Endothelial cell of umbilical vein (primary cell): ENCODE measurements at regions not wholly inside any gene's neighbourhood (a gene's known extent, or its start where the extent isn't known, plus 50 kb on each side); places are given as distances from the start of the nearest gene placed in this dataset.

Source experiments
- BruUV-seq: library from RNA; stranded (reverse); fragments of 400-500 nt; replicated peaks from 2 replicates; lab custom pipeline; 2021; lab: Mats Ljungman, UMichigan
- CTCF ChIA-PET: fragments of 300-600, 350-600 bp; sonication (Branson Sonifier 250); formaldehyde crosslinking; loops from one replicate; lab custom pipeline; 2021; ENCODE audit warnings: antibody characterized with exemption, inconsistent platforms; lab: Charles Lee
- POLR2A ChIA-PET: fragments of 300-600, 350-600 bp; sonication (Branson Sonifier 250); formaldehyde crosslinking; loops from one replicate; lab custom pipeline; 2021; ENCODE audit warnings: antibody characterized with exemption, inconsistent platforms; lab: Charles Lee
- DNase-seq: peaks from one replicate; pipeline ENCODE4 v3.0.0-alpha.2; 2011; ENCODE audit warnings: low read depth, low spot score
- FAIRE-seq: peaks from 2 replicates; lab custom pipeline; 2011; peaks lifted over from hg19 to GRCh38; lab: Jason Lieb, UNC
- H2AFZ ChIP-seq: 2 replicates; pipeline ENCODE4 v1.6.0; 2012; ENCODE audit warnings: low read depth, low read length, control low read depth, inconsistent platforms
- H3K27ac ChIP-seq: 2 replicates; pipeline ENCODE4 v1.5.1; 2011; ENCODE audit warnings: low read depth, mild to moderate bottlenecking, control low read depth, low read length, moderate library complexity; ENCODE audit not compliant: insufficient read depth
- H3K27me3 ChIP-seq, 2 experiments: 2 replicates each; pipeline versions ENCODE4 v1.6.0 to v1.6.1; 2011; ENCODE audit warnings: low read length in 2 of 2, mixed read lengths in 1 of 2; ENCODE audit not compliant: control insufficient read depth in 2 of 2, insufficient read depth in 2 of 2
- H3K36me3 ChIP-seq, 2 experiments: 2 replicates in 1 of 2; 3 replicates in 1 of 2; pipeline ENCODE4 v1.5.1; 2011; ENCODE audit warnings: low read length in 2 of 2, mild to moderate bottlenecking in 1 of 2, moderate library complexity in 1 of 2; ENCODE audit not compliant: control insufficient read depth in 2 of 2, insufficient read depth in 2 of 2; ENCODE audit errors: extremely low read depth in 1 of 2
- H3K4me1 ChIP-seq: 3 replicates; pipeline ENCODE4 v1.5.1; 2011; ENCODE audit warnings: mild to moderate bottlenecking, low read length; ENCODE audit not compliant: control insufficient read depth, insufficient read depth; ENCODE audit errors: extremely low read depth
- H3K4me2 ChIP-seq: 2 replicates; pipeline ENCODE4 v1.6.1; 2011; ENCODE audit warnings: low read length, control low read depth, mixed read lengths; ENCODE audit not compliant: insufficient read depth
- H3K4me3 ChIP-seq, 3 experiments: fragments of 200-600 bp in 1 of 3; sonication (generic), shearing (Covaris generic) in 1 of 3; replicated peaks in 1 of 3; 2 replicates each; pipeline ENCODE4 v1.5.1; 2011 to 2016; ENCODE audit warnings: control low read depth in 3 of 3, low read length in 3 of 3, mild to moderate bottlenecking in 2 of 3, inconsistent platforms in 1 of 3, low read depth in 1 of 3, moderate library complexity in 1 of 3; ENCODE audit not compliant: insufficient read depth in 1 of 3
- H3K79me2 ChIP-seq: 2 replicates; pipeline ENCODE4 v1.6.0; 2012; ENCODE audit warnings: low read length, inconsistent platforms; ENCODE audit not compliant: control insufficient read depth, insufficient read depth
- H3K9ac ChIP-seq: replicated peaks from 2 replicates; pipeline ENCODE3; 2011; ENCODE audit warnings: low read length, control low read depth; ENCODE audit not compliant: insufficient read depth; ENCODE audit errors: extremely low read depth
- H3K9me1 ChIP-seq: replicated peaks from 3 replicates; pipeline ENCODE4 v1.6.0; 2011; ENCODE audit warnings: mild to moderate bottlenecking, low read length; ENCODE audit not compliant: control insufficient read depth, insufficient read depth; ENCODE audit errors: extremely low read depth
- H3K9me3 ChIP-seq: replicated peaks from 2 replicates; pipeline ENCODE4 v1.5.1; 2012; ENCODE audit warnings: low read length, inconsistent platforms; ENCODE audit not compliant: control insufficient read depth, insufficient read depth
- H4K20me1 ChIP-seq: replicated peaks from 2 replicates; pipeline ENCODE3; 2011; ENCODE audit warnings: mild to moderate bottlenecking, low read length; ENCODE audit not compliant: control insufficient read depth, insufficient read depth; ENCODE audit errors: extremely low read depth
- EZH2 ChIP-seq: IDR thresholded peaks from 2 replicates; pipeline ENCODE4 v1.6.1; 2012; ENCODE audit warnings: borderline replicate concordance, low read depth, mild to moderate bottlenecking, moderate library complexity, low read length, inconsistent platforms; ENCODE audit not compliant: severe bottlenecking
- FOS ChIP-seq: IDR thresholded peaks from 2 replicates; pipeline ENCODE4 v1.6.1; 2011; ENCODE audit warnings: mild to moderate bottlenecking, low read length, moderate library complexity, borderline replicate concordance; ENCODE audit not compliant: insufficient read depth
- GATA2 ChIP-seq: IDR thresholded peaks from 2 replicates; pipeline ENCODE4 v1.7.0; 2011; ENCODE audit warnings: low read depth, mild to moderate bottlenecking, moderate library complexity, mixed read lengths, low read length; ENCODE audit not compliant: insufficient read length, insufficient read depth
- JUN ChIP-seq: IDR thresholded peaks from 2 replicates; pipeline ENCODE4 v1.6.1; 2011; ENCODE audit warnings: borderline replicate concordance, low read depth; ENCODE audit not compliant: insufficient read length, insufficient read depth
- MYC ChIP-seq: IDR thresholded peaks from one replicate; pipeline ENCODE4 v1.6.1; 2011; ENCODE audit warnings: mild to moderate bottlenecking, low read depth, low read length
- POLR2A ChIP-seq: IDR thresholded peaks from 2 replicates; pipeline ENCODE4 v1.6.1; 2012; ENCODE audit warnings: low read depth, mild to moderate bottlenecking, control low read depth, low read length
- POLR2AphosphoS5 ChIP-seq: IDR thresholded peaks from 2 replicates; pipeline ENCODE4 v1.6.1; 2012; ENCODE audit warnings: low read depth, mild to moderate bottlenecking, control low read depth, low read length, moderate library complexity; ENCODE audit not compliant: insufficient read depth
- dilution Hi-C: fragments of 300-500 bp; cut with MboI; formaldehyde crosslinking; loops from one replicate; pipeline ENCODE4 v1.15.0; 2019; ENCODE audit warnings: low sequenced_read_pairs; ENCODE audit not compliant: extremely low pct_ligation_motif_present
- intact Hi-C: fragments of 100-400 bp; cut with micrococcal nuclease; formaldehyde crosslinking; loops from one replicate; pipeline ENCODE4 v1.10.0; 2022
- TF ChIP-seq, protein P1 (sequence below): IDR thresholded peaks from 2 replicates; pipeline ENCODE4 v1.6.1; 2011; ENCODE audit not compliant: insufficient read depth, insufficient read length
- TF ChIP-seq, protein P2 (sequence below), 2 donors: IDR thresholded peaks; 1 replicate in 1 of 2; 2 replicates in 1 of 2; pipeline ENCODE4 v1.5.1; 2011; ENCODE audit warnings: low read length in 2 of 2, mild to moderate bottlenecking in 2 of 2, moderate library complexity in 2 of 2, control low read depth in 1 of 2, inconsistent platforms in 1 of 2, low read depth in 1 of 2; ENCODE audit not compliant: insufficient read depth in 1 of 2; ENCODE audit errors: extremely low read depth in 1 of 2

DNA sequence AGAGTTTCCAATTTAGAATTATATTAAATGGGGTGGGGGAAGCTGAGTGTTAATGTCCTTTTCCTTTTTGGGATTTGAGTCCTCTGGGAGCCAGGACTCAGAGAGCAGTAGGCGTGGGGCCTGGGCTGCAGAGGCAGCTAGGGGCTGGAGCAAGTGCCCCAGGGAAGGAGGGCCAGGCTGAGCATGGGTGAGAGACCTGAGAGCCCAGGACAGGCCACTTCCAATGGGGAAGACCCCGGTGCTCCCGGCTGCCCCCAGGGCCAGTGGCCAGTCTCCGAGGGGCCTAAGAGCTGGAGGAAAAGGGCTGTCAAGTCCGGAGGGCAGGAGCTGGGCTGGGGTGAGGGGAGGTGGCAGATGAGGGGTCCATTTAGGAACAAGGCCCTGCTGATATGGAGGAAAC is 371.5 kb downstream of the ZNF536 start:
- intact Hi-C loops, result no loop called here
- Histone ChIP-seq H3K9me1 (no peaks in the 10 kb centered on the region), H3K9ac (no peak overlapping the region), H4K20me1 (no peaks in the 10 kb centered on the region), H3K27ac (no peak overlapping the region), H3K9me3 (no peaks in the 10 kb centered on the region), H3K4me1 (no peaks in the 10 kb centered on the region), H3K27me3 (no peaks in the 10 kb centered on the region), H2AFZ (no peak overlapping the region), H3K4me3 (no peak overlapping the region), H3K36me3 (no peaks in the 10 kb centered on the region), H3K4me2 (no peak overlapping the region), H3K79me2 (no peaks in the 10 kb centered on the region)
- dilution Hi-C loops, result no loop called here
- BruUV-seq, result no TSS peak
- FAIRE-seq (no peak), DNase-seq (no peak)
- POLR2A ChIA-PET, result no interaction called here
- CTCF ChIA-PET, result no interaction called here
- TF ChIP-seq JUN (no peak), EZH2 (no peak), GATA2 (no peak), MYC (no peak), POLR2A (no peak), FOS (no peak), POLR2AphosphoS5 (no peak)
- TF ChIP-seq, protein P1, sequence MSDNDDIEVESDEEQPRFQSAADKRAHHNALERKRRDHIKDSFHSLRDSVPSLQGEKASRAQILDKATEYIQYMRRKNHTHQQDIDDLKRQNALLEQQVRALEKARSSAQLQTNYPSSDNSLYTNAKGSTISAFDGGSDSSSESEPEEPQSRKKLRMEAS, result no peak
- TF ChIP-seq, protein P2, sequence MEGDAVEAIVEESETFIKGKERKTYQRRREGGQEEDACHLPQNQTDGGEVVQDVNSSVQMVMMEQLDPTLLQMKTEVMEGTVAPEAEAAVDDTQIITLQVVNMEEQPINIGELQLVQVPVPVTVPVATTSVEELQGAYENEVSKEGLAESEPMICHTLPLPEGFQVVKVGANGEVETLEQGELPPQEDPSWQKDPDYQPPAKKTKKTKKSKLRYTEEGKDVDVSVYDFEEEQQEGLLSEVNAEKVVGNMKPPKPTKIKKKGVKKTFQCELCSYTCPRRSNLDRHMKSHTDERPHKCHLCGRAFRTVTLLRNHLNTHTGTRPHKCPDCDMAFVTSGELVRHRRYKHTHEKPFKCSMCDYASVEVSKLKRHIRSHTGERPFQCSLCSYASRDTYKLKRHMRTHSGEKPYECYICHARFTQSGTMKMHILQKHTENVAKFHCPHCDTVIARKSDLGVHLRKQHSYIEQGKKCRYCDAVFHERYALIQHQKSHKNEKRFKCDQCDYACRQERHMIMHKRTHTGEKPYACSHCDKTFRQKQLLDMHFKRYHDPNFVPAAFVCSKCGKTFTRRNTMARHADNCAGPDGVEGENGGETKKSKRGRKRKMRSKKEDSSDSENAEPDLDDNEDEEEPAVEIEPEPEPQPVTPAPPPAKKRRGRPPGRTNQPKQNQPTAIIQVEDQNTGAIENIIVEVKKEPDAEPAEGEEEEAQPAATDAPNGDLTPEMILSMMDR (IDR thresholded peaks at IDR 0.05; ENCODE audit: extremely low read depth in 1 of 2, insufficient read depth in 1 of 2, low read depth in 1 of 2, low read length in 2 of 2), result no peak
